GM21360 (cell line): ENCODE measurements at regions not wholly inside any gene's neighbourhood (a gene's known extent, or its start where the extent isn't known, plus 50 kb on each side); places are given as distances from the start of the nearest gene placed in this dataset.
"Not testable (repeated sequence)": the region's sequence is repeated elsewhere in the genome, so short reads cannot be mapped to it uniquely, and the experiment has no call there.

Experiments used
- ATAC-seq: cut with Tn5 transposase; IDR thresholded peaks from one replicate; pipeline ENCODE4 v1.9.1; 2021; ENCODE audit warnings: mild to moderate bottlenecking, moderate library complexity; ENCODE audit not compliant: unreplicated experiment

DNA sequence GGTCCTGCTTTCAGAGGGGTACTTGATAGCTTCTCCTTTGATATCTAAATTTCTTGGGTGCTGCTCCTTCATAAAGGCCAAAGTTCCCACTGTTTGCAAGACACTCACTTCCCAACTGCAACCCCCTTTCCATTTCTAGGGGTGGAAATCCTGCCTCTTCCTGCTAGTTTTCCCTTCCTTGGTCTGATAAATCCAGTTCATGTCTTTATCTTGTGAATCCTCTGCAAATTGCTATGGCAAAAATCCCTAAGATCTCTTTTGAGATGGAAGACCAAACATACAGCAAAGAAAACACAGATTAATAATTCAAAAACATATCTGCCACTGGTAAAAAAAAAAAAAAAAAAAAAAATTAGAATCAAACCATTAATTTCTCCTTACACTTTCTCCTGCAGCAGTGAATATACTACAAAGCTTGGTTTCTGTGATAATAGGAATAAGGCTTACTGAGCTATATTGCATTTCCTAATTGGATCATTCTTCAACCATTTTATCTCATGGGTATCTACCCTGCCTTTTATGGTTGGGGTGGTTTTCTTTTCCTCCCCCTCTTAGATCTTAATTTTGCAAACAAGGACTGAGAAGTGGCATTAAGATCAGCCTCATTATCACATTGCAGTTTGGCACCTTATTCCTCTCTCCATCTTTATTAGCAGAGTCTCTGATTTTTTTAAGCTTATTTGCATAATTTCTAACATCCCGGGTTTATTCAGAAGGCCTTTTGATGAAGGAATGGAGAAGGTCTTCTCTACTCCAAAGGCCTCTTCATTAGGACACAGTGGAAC lies 439.1 kb downstream of the XYLT1 start:
- ATAC-seq: no peak

DNA sequence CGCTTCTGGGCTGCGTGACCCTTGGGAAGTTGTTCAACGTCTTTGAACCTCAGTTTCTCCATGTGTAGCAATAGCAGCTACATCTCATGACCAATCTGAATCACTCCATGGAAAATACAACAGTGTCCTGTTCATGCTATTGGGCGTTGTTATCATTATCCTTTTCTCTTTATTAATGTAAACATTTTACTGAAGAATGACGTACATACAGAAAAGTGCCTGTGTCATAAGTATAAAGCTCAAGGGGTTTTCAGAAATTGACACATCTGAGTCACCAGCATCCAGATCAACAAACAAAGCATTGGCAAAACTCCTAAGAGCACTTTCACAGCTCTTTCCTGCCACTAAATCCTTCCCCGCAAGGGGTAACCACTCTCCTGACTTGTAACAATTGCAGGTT lies 438.4 kb downstream of the XYLT1 start:
- no peak for ATAC-seq

DNA sequence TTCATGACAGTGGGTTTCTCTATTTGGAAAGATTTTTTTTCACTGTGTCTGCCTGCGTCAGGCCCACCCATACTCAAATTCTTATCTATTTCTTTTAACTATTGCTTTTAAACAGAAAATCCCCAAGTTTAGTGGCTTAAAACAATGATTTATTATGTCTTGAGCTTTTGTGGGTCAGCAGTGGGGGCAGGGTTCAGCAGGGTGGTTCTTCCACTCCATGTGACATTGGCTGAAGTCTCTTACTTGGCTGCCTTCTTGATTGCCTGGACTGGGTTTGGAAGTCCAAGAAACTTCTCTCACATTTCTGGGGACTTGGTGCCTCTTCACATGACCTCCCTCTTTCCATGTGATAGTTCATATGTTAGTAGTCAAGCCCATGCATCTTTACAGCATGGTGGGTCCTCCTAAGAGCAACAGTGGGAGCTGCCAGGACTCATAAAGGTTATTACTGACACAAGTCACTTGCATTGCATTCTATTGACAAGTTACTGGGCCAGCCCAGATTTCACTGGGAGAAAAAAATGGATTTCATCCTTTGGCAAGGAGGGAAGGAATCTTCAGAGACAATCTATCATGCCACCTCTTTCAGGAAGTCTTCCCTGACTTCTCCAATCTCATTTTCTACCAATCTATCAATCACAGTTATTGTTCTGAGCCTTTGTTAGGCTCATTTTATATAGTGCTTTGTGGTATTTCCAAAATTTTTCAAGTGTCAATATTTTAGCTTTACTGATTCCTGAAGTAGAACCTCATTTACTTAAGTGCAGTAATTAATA lies 436.1 kb downstream of the XYLT1 start:
- ATAC-seq: no peak

DNA sequence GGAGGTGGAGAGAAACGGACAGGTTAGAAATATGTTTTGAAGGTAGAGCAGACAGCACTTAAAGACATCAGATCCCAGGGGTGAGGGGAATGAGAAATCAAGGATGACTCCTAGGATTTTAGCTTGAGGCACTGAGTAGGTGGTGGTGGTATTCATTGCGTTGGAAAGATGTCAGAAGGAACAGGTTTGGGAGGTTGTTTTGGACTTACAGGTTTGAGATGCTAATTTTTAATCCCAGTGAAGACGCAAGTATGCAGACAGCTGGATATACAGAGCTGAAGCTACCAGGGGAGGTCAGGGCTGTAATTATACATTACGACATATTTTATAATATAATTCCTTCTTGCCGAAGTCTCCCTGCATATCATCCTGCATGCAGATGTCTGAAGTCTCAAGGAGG lies 433.3 kb downstream of the XYLT1 start:
- no peak for ATAC-seq

DNA sequence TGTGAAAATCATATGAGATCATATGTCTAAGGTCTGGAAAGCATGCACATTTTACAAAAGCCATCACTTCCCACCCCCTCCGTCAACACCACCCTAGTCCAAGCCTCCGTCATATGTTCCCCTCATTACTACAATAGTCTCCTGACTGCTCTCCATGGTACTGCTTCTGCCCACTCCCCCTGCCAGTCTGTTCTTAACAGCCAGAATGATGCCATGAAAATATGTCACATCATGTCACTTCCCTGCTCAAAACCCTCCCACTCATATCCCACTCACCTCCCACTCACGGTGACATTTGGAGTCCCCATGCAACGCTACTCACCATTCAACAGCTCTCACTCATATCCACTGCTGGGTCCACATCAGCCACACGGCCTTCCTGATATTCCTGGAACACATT lies 432.3 kb downstream of the XYLT1 start:
- ATAC-seq: no peak

DNA sequence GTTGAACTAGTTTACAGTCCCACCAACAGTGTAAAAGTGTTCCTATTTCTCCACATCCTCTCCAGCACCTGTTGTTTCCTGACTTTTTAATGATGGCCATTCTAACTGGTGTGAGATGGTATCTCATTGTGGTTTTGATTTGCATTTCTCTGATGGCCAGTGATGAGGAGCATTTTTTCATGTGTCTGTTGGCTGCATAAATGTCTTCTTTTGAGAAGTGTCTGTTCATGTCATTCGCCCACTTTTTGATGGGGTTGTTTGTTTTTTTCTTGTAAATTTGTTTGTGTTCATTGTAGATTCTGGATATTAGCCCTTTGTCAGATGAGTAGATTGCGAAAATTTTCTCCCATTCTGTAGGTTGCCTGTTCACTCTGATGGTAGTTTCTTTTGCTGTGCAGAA lies 421.7 kb downstream of the XYLT1 start:
- not testable (repeated sequence) for ATAC-seq

DNA sequence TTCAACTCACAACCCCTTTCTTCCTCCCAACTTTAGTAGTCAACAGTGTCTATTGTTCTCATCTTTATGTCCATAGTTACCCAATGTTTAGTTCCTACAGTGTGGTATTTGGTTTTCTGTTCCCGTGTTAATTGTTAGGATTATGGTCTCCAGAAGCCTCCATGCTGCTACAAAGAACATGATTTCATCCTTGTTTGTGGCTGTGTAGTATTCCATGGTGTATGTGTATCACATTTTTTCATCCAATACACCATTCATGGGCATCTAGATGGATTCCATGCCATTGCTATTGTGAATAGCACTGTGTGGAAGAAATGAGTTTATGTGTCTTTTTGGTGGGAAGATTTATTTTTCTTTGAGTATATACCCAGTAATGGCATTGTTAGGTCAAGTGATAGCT lies 420.3 kb downstream of the XYLT1 start:
- no peak for ATAC-seq
